Neural cell (in vitro differentiated cells): ENCODE measurements at regions not wholly inside any gene's neighbourhood (a gene's known extent, or its start where the extent isn't known, plus 50 kb on each side); places are given as distances from the start of the nearest gene placed in this dataset.

Source experiments
- CTCF ChIP-seq: fragments of 450-650 bp; IDR thresholded peaks from 2 replicates; pipeline ENCODE4 v1.5.1; 2014; ENCODE audit warnings: antibody characterized with exemption, mild to moderate bottlenecking, moderate library complexity; ENCODE audit not compliant: poor library complexity, severe bottlenecking
- EZH2 ChIP-seq: fragments of 200-600, 300-800 bp; shearing (Covaris generic), sonication (generic); IDR thresholded peaks from 2 replicates; pipeline ENCODE4 v1.6.1; 2014; ENCODE audit warnings: antibody characterized with exemption, low read length, borderline replicate concordance, mild to moderate bottlenecking; ENCODE audit not compliant: insufficient read depth, poor library complexity, severe bottlenecking

GRCh38 chr14:36001936-36002335 is 174.6 kb downstream of the PTCSC3 start:
- no peak for TF ChIP-seq EZH2
- no peak for TF ChIP-seq CTCF
